HS-5 (cell line): ENCODE measurements at regions not wholly inside any gene's neighbourhood (a gene's known extent, or its start where the extent isn't known, plus 50 kb on each side); places are given as distances from the start of the nearest gene placed in this dataset.

ENCODE experiments used
- DNase-seq: peaks from one replicate; pipeline ENCODE4 v3.0.0-alpha.2; 2012; ENCODE audit warnings: low read depth

GRCh38 chr6:71396410-71396801 is 107.8 kb downstream of the OGFRL1 start:
- DNase-seq, result no peak

GRCh38 chr6:71399279-71399678 is 110.7 kb downstream of the OGFRL1 start:
- no peak for DNase-seq

GRCh38 chr6:71400852-71401251 is 112.2 kb downstream of the OGFRL1 start:
- no peak for DNase-seq

GRCh38 chr6:71402096-71402495 is 113.5 kb downstream of the OGFRL1 start:
- no peak for DNase-seq

GRCh38 chr6:71403422-71404134 is 115.0 kb downstream of the OGFRL1 start:
- DNase-seq, result no peak

GRCh38 chr6:71404145-71404966 is 115.7 kb downstream of the OGFRL1 start:
- peak; percentile 81 for DNase-seq

DNA sequence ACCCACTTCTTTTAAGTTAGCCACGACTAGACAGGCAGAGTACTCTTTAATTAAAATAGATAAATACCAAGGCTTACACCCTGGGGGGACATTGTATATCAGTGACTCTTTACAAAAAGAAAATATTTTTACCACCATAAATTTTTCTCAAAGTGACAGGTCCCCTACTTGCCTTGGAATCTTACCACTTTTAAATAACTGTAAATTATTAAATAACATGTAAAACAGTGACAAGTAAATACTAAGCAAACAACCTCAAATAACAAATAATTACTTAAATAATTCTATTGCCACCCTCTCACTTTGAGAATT is 116.3 kb downstream of the OGFRL1 start:
- no peak for DNase-seq

DNA sequence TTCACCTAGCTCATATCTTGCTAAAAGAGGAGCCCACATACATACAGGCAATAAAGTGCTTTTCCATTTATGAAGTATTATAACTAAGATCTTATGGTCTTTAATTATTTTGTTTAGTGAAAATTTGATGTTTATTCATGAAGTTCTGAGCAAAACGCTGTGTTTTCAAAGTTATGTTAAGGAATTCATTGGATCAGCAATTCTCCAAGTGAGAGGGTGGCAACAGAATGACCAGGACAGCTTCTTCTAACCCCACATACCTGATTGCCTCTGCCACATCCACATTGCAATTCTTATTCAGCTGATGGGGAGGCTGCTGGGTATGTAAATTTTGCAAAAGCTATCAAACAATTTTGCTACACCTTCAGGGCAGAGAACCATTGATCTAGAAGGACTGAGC is 116.8 kb downstream of the OGFRL1 start:
- no peak for DNase-seq

DNA sequence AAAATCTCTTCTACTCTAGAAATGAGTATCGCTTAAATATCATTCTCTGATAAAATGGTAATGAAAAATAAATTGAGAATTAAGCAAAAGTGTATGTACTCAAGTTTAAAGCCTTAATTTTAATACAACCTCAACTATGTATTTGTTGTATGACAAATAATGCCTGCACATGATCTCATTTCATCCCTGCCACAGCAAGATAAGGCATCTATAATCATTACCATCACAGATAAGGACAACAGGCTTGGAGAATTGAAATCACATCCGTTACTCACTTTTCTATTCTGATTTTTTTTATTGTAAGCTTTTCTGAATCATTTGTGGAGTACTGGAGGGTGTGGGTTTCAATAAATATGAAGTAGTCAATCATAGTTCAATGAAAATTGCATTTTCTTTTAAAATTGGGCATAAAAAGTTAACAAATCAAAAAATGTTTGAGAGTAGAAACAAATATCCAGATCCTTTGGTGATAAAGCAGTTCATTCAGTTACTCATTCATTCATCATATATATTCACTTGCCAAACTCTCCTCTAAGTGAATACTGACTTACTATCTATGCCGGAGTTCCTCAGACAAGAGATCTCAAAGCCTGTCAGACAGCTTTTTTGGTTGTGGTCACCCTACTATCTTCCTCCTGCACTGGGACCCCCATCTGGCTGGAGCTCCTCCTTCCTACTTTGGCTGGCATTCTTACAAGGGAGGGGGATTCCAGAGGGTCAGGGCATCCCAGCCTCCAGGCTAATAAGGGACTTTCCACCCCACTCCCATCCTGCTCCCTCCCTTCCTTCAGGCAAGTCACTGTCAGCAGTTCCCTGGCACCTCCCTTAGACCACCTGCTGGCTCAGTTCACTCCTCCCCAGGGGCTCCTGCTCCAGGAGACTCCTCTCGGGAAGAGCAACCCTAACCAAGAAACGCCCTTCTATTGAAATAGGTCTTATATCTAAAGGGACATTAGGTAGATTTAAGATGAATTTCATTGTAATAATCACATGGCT is 118.6 kb downstream of the OGFRL1 start:
- no peak for DNase-seq

GRCh38 chr6:71408787-71409723 is 120.4 kb downstream of the OGFRL1 start:
- no peak for DNase-seq

- DNase-seq, result no peak
These were observed 121.6 kb downstream of the OGFRL1 start for GRCh38 chr6:71410164-71410566.

DNA sequence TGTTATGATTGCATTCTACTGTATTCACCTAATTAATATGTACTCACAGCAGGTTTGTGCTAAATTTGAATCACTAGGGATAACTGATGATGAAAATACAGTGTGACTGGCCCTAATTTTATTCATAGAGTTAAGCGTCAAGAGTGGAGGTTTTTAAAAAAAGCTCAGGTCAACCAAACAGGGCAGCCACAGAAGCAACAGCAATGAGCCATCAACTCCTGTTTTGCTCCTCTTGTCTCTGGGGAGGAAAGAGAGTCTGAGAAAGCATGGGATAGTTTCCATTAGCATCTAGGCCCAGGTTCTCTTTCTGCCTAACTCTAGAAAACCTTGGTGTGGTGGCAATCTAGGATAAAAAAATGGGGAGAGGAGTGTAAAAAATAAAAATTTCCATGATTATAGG is 122.1 kb downstream of the OGFRL1 start:
- no peak for DNase-seq

- DNase-seq, result no peak
These were observed 123.3 kb downstream of the OGFRL1 start for GRCh38 chr6:71411882-71412281.

GRCh38 chr6:71412559-71413140 is 124.0 kb downstream of the OGFRL1 start:
- DNase-seq, result no peak

DNA sequence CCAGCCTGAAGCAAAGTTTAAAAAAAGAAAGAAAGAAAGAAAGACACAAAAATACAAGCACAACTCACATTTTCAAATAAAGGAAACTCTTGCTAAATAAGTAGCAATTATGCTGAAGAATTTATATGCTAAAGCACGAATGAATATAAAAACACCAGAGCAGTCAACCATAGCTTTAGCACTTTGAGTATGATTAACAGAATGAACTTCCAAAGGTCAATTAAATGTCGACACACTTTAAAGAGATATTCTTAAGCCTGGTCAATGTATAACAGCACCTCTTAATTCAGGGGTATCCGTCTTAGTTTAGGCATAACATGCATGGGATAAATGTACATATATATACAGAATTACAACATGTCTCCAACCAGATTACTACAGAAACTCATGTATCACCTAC is 125.9 kb downstream of the OGFRL1 start:
- DNase-seq, result no peak

- DNase-seq, result no peak
These were observed 130.8 kb downstream of the OGFRL1 start for GRCh38 chr6:71419217-71420094.

DNA sequence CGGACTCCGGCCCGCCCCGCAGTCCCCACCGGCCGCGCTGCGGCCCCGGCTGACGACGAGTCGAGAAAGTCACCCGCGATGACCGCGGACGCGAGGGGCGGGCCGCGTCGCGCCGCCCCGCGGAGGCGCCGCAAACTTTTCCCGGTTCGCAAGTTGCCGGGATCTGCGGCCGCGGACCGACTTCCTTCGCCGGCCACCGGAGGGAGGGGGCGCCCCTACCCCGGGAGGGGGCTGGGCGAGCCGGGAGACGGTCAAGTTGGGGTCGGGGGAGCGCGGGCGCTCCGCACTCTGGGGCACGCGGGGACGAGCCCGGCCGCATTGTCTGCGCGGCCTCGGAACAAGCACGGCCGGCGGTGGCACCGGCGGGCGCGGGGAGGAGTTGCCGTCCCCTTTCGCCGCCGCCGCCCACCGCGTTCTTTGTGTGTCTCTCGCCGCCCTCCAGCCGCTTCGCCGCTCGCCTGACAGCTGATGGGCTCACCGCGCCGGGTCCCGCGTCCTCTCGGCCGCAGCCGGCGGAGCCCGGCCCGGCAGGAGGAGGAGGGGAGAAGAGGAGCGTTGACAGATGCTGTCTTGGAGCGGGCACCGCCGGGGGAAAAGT is 131.6 kb downstream of the OGFRL1 start:
- DNase-seq, result no peak

- peak; percentile 81 for DNase-seq
These were observed 132.2 kb downstream of the OGFRL1 start for GRCh38 chr6:71420693-71421328.

- DNase-seq, result no peak
These were observed 133.0 kb downstream of the OGFRL1 start for GRCh38 chr6:71421611-71422010.
